Thyroid gland (tissue), 4 donors: ENCODE measurements at regions not wholly inside any gene's neighbourhood (a gene's known extent, or its start where the extent isn't known, plus 50 kb on each side); places are given as distances from the start of the nearest gene placed in this dataset.

Experiments
- CTCF ChIP-seq, 6 experiments: fragments of 200-600 bp in 3 of 6; fragments of 450-650 bp in 3 of 6; sonication (generic) in 3 of 6; IDR thresholded peaks; one replicate each; pipeline ENCODE4 v1.5.1; 2016 to 2019; ENCODE audit warnings: antibody characterized with exemption in 6 of 6, mild to moderate bottlenecking in 2 of 6, inconsistent platforms in 1 of 6, moderate library complexity in 1 of 6
- POLR2A ChIP-seq, 2 donors: fragments of 450-650 bp; IDR thresholded peaks; one replicate each; pipeline ENCODE4 v1.6.1; 2017; ENCODE audit warnings: antibody characterized with exemption in 2 of 2, mild to moderate bottlenecking in 2 of 2, moderate library complexity in 1 of 2

- TF ChIP-seq CTCF (IDR thresholded peaks at IDR 0.05) (no peak), POLR2A (IDR thresholded peaks at IDR 0.05) (no peak)
These were observed 94.5 kb upstream of the MXRA5 start for GRCh38 chrX:3440981-3441380.
